ENCODE measurements at regions not wholly inside any gene's neighbourhood (a gene's known extent, or its start where the extent isn't known, plus 50 kb on each side); places are given as distances from the start of the nearest gene placed in this dataset.

DNA sequence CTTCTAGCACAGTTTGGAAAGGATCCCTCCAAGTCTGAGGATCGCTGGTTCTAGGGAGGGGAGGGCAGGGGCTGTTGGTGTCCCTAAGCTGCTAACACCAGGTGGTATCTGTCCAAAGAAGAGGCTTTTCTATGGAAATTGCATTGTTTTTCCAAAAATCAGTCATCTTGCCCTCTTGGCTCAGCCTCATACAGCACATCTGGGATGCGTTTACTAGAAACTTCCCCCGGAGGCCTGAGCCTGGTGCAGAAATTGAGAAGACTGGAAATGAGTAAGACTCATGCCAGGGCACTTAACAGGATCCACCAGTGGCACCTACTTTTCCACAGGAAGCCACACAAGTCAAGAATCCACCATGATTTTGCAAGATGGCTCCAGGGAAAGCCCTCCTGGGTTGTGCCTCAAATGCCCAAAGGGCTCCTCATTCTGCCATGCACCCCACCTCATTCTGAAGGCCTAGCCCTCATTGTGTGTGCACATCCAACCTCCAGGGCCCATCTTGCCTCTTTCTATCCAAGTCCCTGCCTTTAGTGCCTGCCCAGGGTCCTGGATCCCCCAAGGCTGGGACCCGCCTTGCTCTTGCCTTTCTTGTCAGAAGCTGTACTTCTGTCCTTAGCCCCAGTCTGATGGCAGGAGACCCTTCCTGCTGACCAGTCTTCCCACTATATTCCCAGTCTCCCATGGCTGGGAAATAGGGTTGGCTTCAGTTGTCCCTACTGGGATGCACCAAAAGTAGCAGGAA lies 97.6 kb downstream of the MRPL14 start:
- Histone ChIP-seq H3K9me2 (replicated peaks; ENCODE audit: low read depth, low read length) (no peaks in the 10 kb centered on the region), H3K4me2 (ENCODE audit: low read depth, low read length, poor library complexity, severe bottlenecking) (no peak overlapping the region), H3K9me3 (ENCODE audit: insufficient read depth, low read depth, low read length) (no peaks in the 10 kb centered on the region), H3K9ac (ENCODE audit: low read depth, low read length, poor library complexity, severe bottlenecking) (no peak overlapping the region), H3K4me3 (ENCODE audit: low read length, poor library complexity, severe bottlenecking) (no peak overlapping the region), H4K20me1 (ENCODE audit: insufficient read depth, low read length, poor library complexity, severe bottlenecking) (no peaks in the 10 kb centered on the region), H3F3A (ENCODE audit: low read depth) (no peaks in the 10 kb centered on the region), H3K79me2 (ENCODE audit: insufficient read depth, low read length) (no peaks in the 10 kb centered on the region), H3K4me1 (ENCODE audit: insufficient read depth, low read length, poor library complexity, severe bottlenecking) (peaks cover 10% of the 10 kb centered on the region), H3K27me3 (ENCODE audit: insufficient read depth, low read length, poor library complexity, severe bottlenecking) (no peaks in the 10 kb centered on the region), H3K36me3 (ENCODE audit: insufficient read depth, low read length) (no peaks in the 10 kb centered on the region), H2AFZ (ENCODE audit: low read length) (no peak overlapping the region)
- TF ChIP-seq EZH2phosphoT487 (IDR thresholded peaks at IDR 0.05; ENCODE audit: borderline replicate concordance), result no peak
- TF ChIP-seq, protein P1, sequence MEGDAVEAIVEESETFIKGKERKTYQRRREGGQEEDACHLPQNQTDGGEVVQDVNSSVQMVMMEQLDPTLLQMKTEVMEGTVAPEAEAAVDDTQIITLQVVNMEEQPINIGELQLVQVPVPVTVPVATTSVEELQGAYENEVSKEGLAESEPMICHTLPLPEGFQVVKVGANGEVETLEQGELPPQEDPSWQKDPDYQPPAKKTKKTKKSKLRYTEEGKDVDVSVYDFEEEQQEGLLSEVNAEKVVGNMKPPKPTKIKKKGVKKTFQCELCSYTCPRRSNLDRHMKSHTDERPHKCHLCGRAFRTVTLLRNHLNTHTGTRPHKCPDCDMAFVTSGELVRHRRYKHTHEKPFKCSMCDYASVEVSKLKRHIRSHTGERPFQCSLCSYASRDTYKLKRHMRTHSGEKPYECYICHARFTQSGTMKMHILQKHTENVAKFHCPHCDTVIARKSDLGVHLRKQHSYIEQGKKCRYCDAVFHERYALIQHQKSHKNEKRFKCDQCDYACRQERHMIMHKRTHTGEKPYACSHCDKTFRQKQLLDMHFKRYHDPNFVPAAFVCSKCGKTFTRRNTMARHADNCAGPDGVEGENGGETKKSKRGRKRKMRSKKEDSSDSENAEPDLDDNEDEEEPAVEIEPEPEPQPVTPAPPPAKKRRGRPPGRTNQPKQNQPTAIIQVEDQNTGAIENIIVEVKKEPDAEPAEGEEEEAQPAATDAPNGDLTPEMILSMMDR (conservative IDR thresholded peaks at IDR 0.05; ENCODE audit: low read length), result no peak

DNA sequence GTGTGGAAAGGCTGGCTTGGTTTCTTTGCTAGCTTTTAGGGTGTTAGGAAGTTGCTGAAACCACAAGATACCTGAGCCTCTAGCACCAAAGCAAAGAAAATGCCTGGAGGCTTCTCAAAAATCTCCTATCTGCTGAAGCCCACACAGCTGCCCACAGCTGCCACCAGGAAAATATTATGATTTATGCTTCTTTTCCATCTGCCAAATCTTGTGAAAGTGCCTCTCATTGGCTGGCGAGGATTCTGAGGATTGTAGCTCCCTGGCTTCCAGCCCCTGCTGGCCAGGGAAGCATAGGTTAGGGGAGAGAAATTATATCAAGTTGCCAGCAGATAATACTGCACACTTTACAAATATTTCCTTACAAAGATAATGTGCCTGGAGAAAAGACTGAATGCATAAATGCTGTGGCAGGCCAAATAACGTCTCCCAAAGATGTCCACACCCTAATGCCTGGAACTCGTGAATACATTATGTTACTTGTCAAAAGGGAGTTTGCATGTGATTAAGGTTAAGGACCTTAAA lies 98.4 kb downstream of the MRPL14 start:
- H3K9me3 ChIP-seq (ENCODE audit: insufficient read depth, low read depth, low read length), result no peaks in the 10 kb centered on the region
- no peaks in the 10 kb centered on the region for H3K36me3 ChIP-seq (ENCODE audit: insufficient read depth, low read length)
- no peak overlapping the region for H3K4me3 ChIP-seq (ENCODE audit: low read length, poor library complexity, severe bottlenecking)
- no peaks in the 10 kb centered on the region for H3K27me3 ChIP-seq (ENCODE audit: insufficient read depth, low read length, poor library complexity, severe bottlenecking)
- H3K4me2 ChIP-seq (ENCODE audit: low read depth, low read length, poor library complexity, severe bottlenecking), result no peak overlapping the region
- no peaks in the 10 kb centered on the region for H3F3A ChIP-seq (ENCODE audit: low read depth)
- H3K79me2 ChIP-seq (ENCODE audit: insufficient read depth, low read length), result no peaks in the 10 kb centered on the region
- H2AFZ ChIP-seq (ENCODE audit: low read length), result no peak overlapping the region
- no peak overlapping the region for H3K9ac ChIP-seq (ENCODE audit: low read depth, low read length, poor library complexity, severe bottlenecking)
- peaks cover 9% of the 10 kb centered on the region for H3K4me1 ChIP-seq (ENCODE audit: insufficient read depth, low read length, poor library complexity, severe bottlenecking)
- H4K20me1 ChIP-seq (ENCODE audit: insufficient read depth, low read length, poor library complexity, severe bottlenecking), result no peaks in the 10 kb centered on the region
- no peak for TF ChIP-seq EZH2phosphoT487 (IDR thresholded peaks at IDR 0.05; ENCODE audit: borderline replicate concordance)
- TF ChIP-seq, protein P1 (conservative IDR thresholded peaks at IDR 0.05; ENCODE audit: low read length), result no peak; the same call in 1 of the 2 replicates
- H3K9me2 ChIP-seq (replicated peaks; ENCODE audit: low read depth, low read length), result no peaks in the 10 kb centered on the region

DNA sequence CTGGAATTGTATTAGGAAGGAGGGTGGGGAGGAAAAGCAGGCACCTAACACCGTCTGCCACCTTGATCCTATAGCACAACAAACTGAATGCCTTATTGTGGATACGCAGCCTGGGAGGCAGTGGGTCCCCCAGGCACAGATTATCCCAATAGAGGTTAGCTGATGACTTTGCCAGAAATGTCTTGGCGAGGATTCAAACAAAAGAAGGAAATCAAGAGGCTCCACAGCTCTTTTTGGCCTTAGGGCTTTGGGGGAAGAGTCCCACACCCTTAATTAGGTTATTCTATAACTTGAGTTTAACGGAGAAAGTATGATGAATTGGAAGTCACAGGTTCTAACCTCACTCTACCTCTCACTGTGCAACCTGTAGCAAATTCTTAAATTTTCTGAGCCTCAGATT lies 102.0 kb downstream of the MRPL14 start:
- H3K4me1 ChIP-seq (ENCODE audit: insufficient read depth, low read length, poor library complexity, severe bottlenecking), result peaks cover 9% of the 10 kb centered on the region
- H3K9me3 ChIP-seq (ENCODE audit: insufficient read depth, low read depth, low read length), result no peaks in the 10 kb centered on the region
- H3F3A ChIP-seq (ENCODE audit: low read depth), result no peaks in the 10 kb centered on the region
- TF ChIP-seq EZH2phosphoT487 (IDR thresholded peaks at IDR 0.05; ENCODE audit: borderline replicate concordance), result no peak
- TF ChIP-seq, protein P1 (conservative IDR thresholded peaks at IDR 0.05; ENCODE audit: low read length), result no peak
- no peaks in the 10 kb centered on the region for H3K27me3 ChIP-seq (ENCODE audit: insufficient read depth, low read length, poor library complexity, severe bottlenecking)
- H3K79me2 ChIP-seq (ENCODE audit: insufficient read depth, low read length), result no peaks in the 10 kb centered on the region
- peak overlapping the region; percentile 34 for H3K9ac ChIP-seq (ENCODE audit: low read depth, low read length, poor library complexity, severe bottlenecking)
- H4K20me1 ChIP-seq (ENCODE audit: insufficient read depth, low read length, poor library complexity, severe bottlenecking), result no peaks in the 10 kb centered on the region
- H3K36me3 ChIP-seq (ENCODE audit: insufficient read depth, low read length), result no peaks in the 10 kb centered on the region
- no peaks in the 10 kb centered on the region for H3K9me2 ChIP-seq (replicated peaks; ENCODE audit: low read depth, low read length)
- H3K4me3 ChIP-seq (ENCODE audit: low read length, poor library complexity, severe bottlenecking), result no peak overlapping the region
- 0 out of 2 replicates have a peak overlapping the region, but pooled peaks have one; percentile 16 for H2AFZ ChIP-seq (ENCODE audit: low read length)
- H3K4me2 ChIP-seq (ENCODE audit: low read depth, low read length, poor library complexity, severe bottlenecking), result no peak overlapping the region
